K562 (cell line): ENCODE measurements at regions not wholly inside any gene's neighbourhood (a gene's known extent, or its start where the extent isn't known, plus 50 kb on each side); places are given as distances from the start of the nearest gene placed in this dataset.

Experiments
- ATAC-seq: fragments of 200-7000 bp; cut with Tn5 transposase; 3 replicates; pipeline ENCODE4 v1.9.1; 2020; ENCODE audit warnings: moderate library complexity
- BruUV-seq: library from RNA; stranded (reverse); fragments of 400-500 nt; replicated peaks from 2 replicates; lab custom pipeline; 2021; lab: Mats Ljungman, UMichigan
- CTCF ChIA-PET: fragments of 300-600 bp; formaldehyde crosslinking; extraction: SDS; loops from one replicate; lab custom pipeline; 2021; ENCODE audit warnings: low intra/inter-chr PET ratio; lab: Yijun Ruan, JAX
- POLR2A ChIA-PET: fragments of 300-600, 350-650 bp; sonication (Branson Sonifier 250); formaldehyde crosslinking; extraction: SDS; loops from one replicate; lab custom pipeline; 2021; ENCODE audit warnings: antibody characterized with exemption, inconsistent platforms; lab: Yijun Ruan, JAX
- DNase-seq, 4 experiments: peaks; one replicate each; pipeline versions ENCODE4 v3.0.0 to v3.0.0-alpha.2; 2011 to 2018; ENCODE audit warnings: low spot score in 3 of 4, mixed read lengths in 3 of 4; ENCODE audit errors: extremely low read depth in 1 of 4
- FAIRE-seq: peaks from 2 replicates; lab custom pipeline; 2011; peaks lifted over from hg19 to GRCh38; lab: Jason Lieb, UNC
- H2AFZ ChIP-seq: 2 replicates; pipeline ENCODE4 v1.6.0; 2011; ENCODE audit warnings: low read depth, low read length, control low read depth, inconsistent platforms
- H3K27ac ChIP-seq: fragments of 200-600 bp; 3 replicates; pipeline ENCODE4 v1.8.0; 2011; ENCODE audit warnings: low read depth, mild to moderate bottlenecking, control low read depth, inconsistent platforms, low read length, moderate library complexity, mixed read lengths; ENCODE audit errors: extremely low read depth
- H3K27me3 ChIP-seq, 2 experiments: fragments of 300-600 bp in 1 of 2; 2 replicates in 1 of 2; 3 replicates in 1 of 2; pipeline versions ENCODE4 v1.6.0 to v1.8.0; 2011; ENCODE audit warnings: inconsistent platforms in 2 of 2, low read length in 2 of 2, mild to moderate bottlenecking in 1 of 2, mixed read lengths in 1 of 2, moderate library complexity in 1 of 2; ENCODE audit not compliant: control insufficient read depth in 2 of 2, insufficient read depth in 2 of 2
- H3K36me3 ChIP-seq: fragments of 300-600 bp; 3 replicates; pipeline ENCODE4 v1.8.0; 2011; ENCODE audit warnings: mild to moderate bottlenecking, low read length, inconsistent platforms; ENCODE audit not compliant: control insufficient read depth, insufficient read depth
- H3K4me1 ChIP-seq, 2 experiments: fragments of 200-600 bp in 1 of 2; replicated peaks in 1 of 2; 2 replicates in 1 of 2; 3 replicates in 1 of 2; pipeline versions ENCODE4 v1.5.1 to v1.8.0; 2011; ENCODE audit warnings: inconsistent platforms in 2 of 2, low read length in 2 of 2, mild to moderate bottlenecking in 1 of 2, mixed read lengths in 1 of 2, moderate library complexity in 1 of 2; ENCODE audit not compliant: control insufficient read depth in 2 of 2, insufficient read depth in 2 of 2
- H3K4me2 ChIP-seq: 2 replicates; pipeline ENCODE4 v1.6.1; 2011; ENCODE audit warnings: low read length, control low read depth, inconsistent platforms, mixed read lengths; ENCODE audit not compliant: insufficient read depth
- H3K4me3 ChIP-seq: fragments of 200-600 bp; sonication (generic), shearing (Covaris generic); 2 replicates; pipeline ENCODE4 v1.5.1; 2016; ENCODE audit warnings: control low read depth, inconsistent platforms
- H3K79me2 ChIP-seq: fragments of 200-600 bp; 3 replicates; pipeline ENCODE4 v1.8.0; 2011; ENCODE audit warnings: low read length, inconsistent platforms; ENCODE audit not compliant: control insufficient read depth, insufficient read depth
- H3K9ac ChIP-seq, 2 experiments: 2 replicates each; pipeline versions ENCODE4 v1.6.0 to v1.6.1; 2011; ENCODE audit warnings: low read depth in 2 of 2, low read length in 2 of 2, control low read depth in 1 of 2, inconsistent platforms in 1 of 2, mild to moderate bottlenecking in 1 of 2, mixed read lengths in 1 of 2; ENCODE audit not compliant: insufficient read depth in 1 of 2
- H3K9me1 ChIP-seq: one replicate; pipeline ENCODE4 v1.6.0; 2011; ENCODE audit warnings: inconsistent platforms, mild to moderate bottlenecking, low read length, moderate library complexity; ENCODE audit not compliant: control insufficient read depth, insufficient read depth
- H3K9me3 ChIP-seq: replicated peaks from 2 replicates; pipeline ENCODE4 v1.5.1; 2011; ENCODE audit warnings: low read depth, low read length, inconsistent platforms; ENCODE audit not compliant: control insufficient read depth, insufficient read depth
- H4K20me1 ChIP-seq: replicated peaks from 2 replicates; pipeline ENCODE4 v1.6.1; 2011; ENCODE audit warnings: low read length, inconsistent platforms, mixed read lengths; ENCODE audit not compliant: control insufficient read depth, insufficient read depth
- FOXA3 ChIP-seq, 2 experiments: fragments of 450-650 bp in 1 of 2; sonication (generic) in 1 of 2; formaldehyde crosslinking; IDR thresholded peaks in 1 of 2; conservative IDR thresholded peaks in 1 of 2; 2 replicates each; pipeline versions ENCODE4 v1.4.0 to v1.8.0; 2020 to 2022; ENCODE audit warnings: mild to moderate bottlenecking in 2 of 2, missing genetic modification reagents in 1 of 2
- KAT2B ChIP-seq: IDR thresholded peaks from one replicate; pipeline ENCODE4 v1.6.1; 2012; ENCODE audit warnings: low read depth, mild to moderate bottlenecking, control low read depth, inconsistent platforms, low read length, moderate library complexity
- KLF13 ChIP-seq: fragments of 450-650 bp; IDR thresholded peaks from 2 replicates; pipeline ENCODE4 v1.6.1; 2016; ENCODE audit warnings: missing genetic modification characterization, low read depth, mild to moderate bottlenecking, missing compliant biosample characterization, moderate library complexity, borderline replicate concordance
- KLF6 ChIP-seq: fragments of 250-450 bp; sonication (Bioruptor Pico); IDR thresholded peaks from 2 replicates; pipeline ENCODE4 v1.4.0; 2020; ENCODE audit warnings: mild to moderate bottlenecking, moderate library complexity, borderline replicate concordance
- MCM5 ChIP-seq: fragments of 450-650 bp; IDR thresholded peaks from 2 replicates; pipeline ENCODE4 v1.6.1; 2016; ENCODE audit warnings: low read depth
- RFX7 ChIP-seq: fragments of 250-450 bp; sonication (Bioruptor Pico); IDR thresholded peaks from 2 replicates; pipeline ENCODE4 v1.5.1; 2021; ENCODE audit warnings: mild to moderate bottlenecking
- SMAD3 ChIP-seq: fragments of 450-650 bp; formaldehyde crosslinking; conservative IDR thresholded peaks from 2 replicates; pipeline ENCODE4 v1.4.0; 2020; ENCODE audit warnings: mild to moderate bottlenecking
- SRSF3 ChIP-seq: fragments of 200-400 bp; formaldehyde crosslinking; IDR thresholded peaks from 2 replicates; pipeline ENCODE4 v1.6.1; 2016; ENCODE audit warnings: mild to moderate bottlenecking, low read length, moderate library complexity; ENCODE audit not compliant: insufficient read depth
- ZNF143 ChIP-seq: sonication (generic); formaldehyde crosslinking; IDR thresholded peaks from 2 replicates; pipeline ENCODE4 v1.9.0; 2022; ENCODE audit warnings: mild to moderate bottlenecking, missing genetic modification reagents
- ZNF408 ChIP-seq: fragments of 250-450 bp; sonication (Bioruptor Pico); IDR thresholded peaks from 2 replicates; pipeline ENCODE4 v1.4.0; 2020; ENCODE audit warnings: low read depth, mild to moderate bottlenecking, moderate library complexity
- ZNF444 ChIP-seq: fragments of 250-450 bp; sonication (Bioruptor Pico); IDR thresholded peaks from 2 replicates; pipeline ENCODE4 v1.4.0; 2020; ENCODE audit warnings: mild to moderate bottlenecking, moderate library complexity
- WGBS: fragments of 100-300 bp; shearing (Covaris generic); methylation state at CpG from one replicate; pipeline ENCODE4 v1.1.6; 2016; ENCODE audit warnings: low coverage, mixed read lengths; ENCODE audit not compliant: insufficient coverage; ENCODE audit errors: missing lambda C conversion rate; 5-methylcytosine and 5-hydroxymethylcytosine counted together
- in situ Hi-C: fragments of 300-500 bp; cut with MboI; formaldehyde crosslinking; loops from 4 replicates; pipeline ENCODE4 v1.15.0; 2018; ENCODE audit warnings: inconsistent platforms, mixed read lengths
- intact Hi-C: fragments of 100-400 bp; cut with micrococcal nuclease; formaldehyde crosslinking; loops from 2 replicates; pipeline ENCODE4 v1.14.2; 2022
- TF ChIP-seq, protein P1 (sequence below): sonication (generic); formaldehyde crosslinking; IDR thresholded peaks from 2 replicates; pipeline ENCODE4 v1.8.1; 2022; ENCODE audit warnings: missing genetic modification reagents
- TF ChIP-seq, protein P2 (sequence below): fragments of 250-450 bp; sonication (Bioruptor Pico); IDR thresholded peaks from 2 replicates; pipeline ENCODE4 v1.5.0; 2022; ENCODE audit warnings: mild to moderate bottlenecking

DNA sequence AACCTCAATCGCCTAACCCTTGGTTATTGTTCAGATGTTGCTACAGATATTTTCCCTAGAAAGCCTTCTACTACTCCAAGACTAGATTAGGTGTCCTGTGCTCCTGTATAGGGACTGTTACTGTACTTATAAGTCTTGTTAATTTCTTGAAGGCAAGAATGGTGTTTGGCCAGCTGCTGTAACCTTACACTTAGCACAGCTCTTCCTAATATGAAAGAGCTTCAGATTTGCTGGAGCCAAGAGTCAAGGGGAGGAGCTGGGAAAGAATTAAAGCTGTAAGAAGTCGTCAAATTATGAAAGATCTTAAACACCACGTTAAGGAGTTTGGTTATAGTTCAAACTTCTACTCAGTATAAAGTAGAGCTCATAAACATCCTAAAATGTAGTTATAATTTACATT, 245.9 kb upstream of the TLL1 start:
- Histone ChIP-seq H4K20me1 (no peaks in the 10 kb centered on the region), H3K36me3 (no peaks in the 10 kb centered on the region), H3K9me1 (no peaks in the 10 kb centered on the region), H2AFZ (no peak overlapping the region), H3K4me1 (no peaks in the 10 kb centered on the region), H3K4me2 (no peak overlapping the region), H3K79me2 (no peaks in the 10 kb centered on the region), H3K4me3 (no peak overlapping the region), H3K27ac (no peak overlapping the region), H3K9me3 (no peaks in the 10 kb centered on the region), H3K27me3 (no peaks in the 10 kb centered on the region), H3K9ac (no peak overlapping the region)
- DNase-seq (no peak), FAIRE-seq (no peak), ATAC-seq (no peak)
- in situ Hi-C loops (no loop called here), intact Hi-C loops (no loop called here)
- ChIA-PET POLR2A (no interaction called here), CTCF (no interaction called here)
- 0% methylated on average over 3 of the region's 3 CpGs for WGBS
- BruUV-seq, result no TSS peak
- TF ChIP-seq ZNF143 (CRISPR knock-in tag) (no peak), RFX7 (no peak), KLF13 (no peak), KLF6 (CRISPR knock-in tag) (no peak), SMAD3 (CRISPR knock-in tag) (no peak), ZNF444 (CRISPR knock-in tag) (no peak), FOXA3 (CRISPR knock-in tag; conservative IDR thresholded peaks at IDR 0.05 in 1 of 2, IDR thresholded peaks at IDR 0.05 in 1 of 2) (no peak), ZNF408 (CRISPR knock-in tag) (no peak), MCM5 (no peak), KAT2B (no peak), SRSF3 (no peak)
- TF ChIP-seq, protein P1, sequence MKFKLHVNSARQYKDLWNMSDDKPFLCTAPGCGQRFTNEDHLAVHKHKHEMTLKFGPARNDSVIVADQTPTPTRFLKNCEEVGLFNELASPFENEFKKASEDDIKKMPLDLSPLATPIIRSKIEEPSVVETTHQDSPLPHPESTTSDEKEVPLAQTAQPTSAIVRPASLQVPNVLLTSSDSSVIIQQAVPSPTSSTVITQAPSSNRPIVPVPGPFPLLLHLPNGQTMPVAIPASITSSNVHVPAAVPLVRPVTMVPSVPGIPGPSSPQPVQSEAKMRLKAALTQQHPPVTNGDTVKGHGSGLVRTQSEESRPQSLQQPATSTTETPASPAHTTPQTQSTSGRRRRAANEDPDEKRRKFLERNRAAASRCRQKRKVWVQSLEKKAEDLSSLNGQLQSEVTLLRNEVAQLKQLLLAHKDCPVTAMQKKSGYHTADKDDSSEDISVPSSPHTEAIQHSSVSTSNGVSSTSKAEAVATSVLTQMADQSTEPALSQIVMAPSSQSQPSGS (CRISPR knock-in tag), result no peak
- TF ChIP-seq, protein P2, sequence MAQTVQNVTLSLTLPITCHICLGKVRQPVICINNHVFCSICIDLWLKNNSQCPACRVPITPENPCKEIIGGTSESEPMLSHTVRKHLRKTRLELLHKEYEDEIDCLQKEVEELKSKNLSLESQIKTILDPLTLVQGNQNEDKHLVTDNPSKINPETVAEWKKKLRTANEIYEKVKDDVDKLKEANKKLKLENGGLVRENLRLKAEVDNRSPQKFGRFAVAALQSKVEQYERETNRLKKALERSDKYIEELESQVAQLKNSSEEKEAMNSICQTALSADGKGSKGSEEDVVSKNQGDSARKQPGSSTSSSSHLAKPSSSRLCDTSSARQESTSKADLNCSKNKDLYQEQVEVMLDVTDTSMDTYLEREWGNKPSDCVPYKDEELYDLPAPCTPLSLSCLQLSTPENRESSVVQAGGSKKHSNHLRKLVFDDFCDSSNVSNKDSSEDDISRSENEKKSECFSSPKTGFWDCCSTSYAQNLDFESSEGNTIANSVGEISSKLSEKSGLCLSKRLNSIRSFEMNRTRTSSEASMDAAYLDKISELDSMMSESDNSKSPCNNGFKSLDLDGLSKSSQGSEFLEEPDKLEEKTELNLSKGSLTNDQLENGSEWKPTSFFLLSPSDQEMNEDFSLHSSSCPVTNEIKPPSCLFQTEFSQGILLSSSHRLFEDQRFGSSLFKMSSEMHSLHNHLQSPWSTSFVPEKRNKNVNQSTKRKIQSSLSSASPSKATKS (CRISPR knock-in tag), result no peak
